ENCODE measurements at regions not wholly inside any gene's neighbourhood (a gene's known extent, or its start where the extent isn't known, plus 50 kb on each side); places are given as distances from the start of the nearest gene placed in this dataset.
"Not testable (repeated sequence)": the region's sequence is repeated elsewhere in the genome, so short reads cannot be mapped to it uniquely, and the experiment has no call there.

DNA sequence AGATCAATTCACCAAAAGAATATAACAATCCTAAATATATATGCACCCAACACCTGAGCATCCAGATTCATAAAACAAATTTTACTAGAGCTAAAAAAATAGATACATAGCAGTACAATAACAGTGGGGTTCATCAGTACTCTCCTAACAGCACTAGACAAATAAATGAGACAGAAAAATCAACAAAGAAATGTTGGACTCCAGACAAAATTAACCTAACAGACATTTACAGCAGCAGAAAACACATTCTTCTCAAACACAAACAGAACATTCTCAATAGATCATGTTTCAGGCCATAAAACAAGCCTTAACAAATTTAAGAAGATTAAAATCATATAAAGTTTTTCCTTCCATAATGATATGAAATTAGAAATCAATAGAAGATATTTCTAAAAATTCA is 124.8 kb upstream of the NECTIN3 start:
- no peak overlapping the region for H3K27ac Mint-ChIP-seq
- H3K9me3 Mint-ChIP-seq: peaks cover 57% of the 10 kb centered on the region
- H3K36me3 Mint-ChIP-seq: peaks cover 16% of the 10 kb centered on the region
- DNase-seq (ENCODE audit: low spot score in 2 of 2, unreplicated experiment in 2 of 2): no peak
- H3K4me1 Mint-ChIP-seq: no peaks in the 10 kb centered on the region
- H3K4me3 Mint-ChIP-seq: no peak overlapping the region
- TF ChIP-seq, protein P1, sequence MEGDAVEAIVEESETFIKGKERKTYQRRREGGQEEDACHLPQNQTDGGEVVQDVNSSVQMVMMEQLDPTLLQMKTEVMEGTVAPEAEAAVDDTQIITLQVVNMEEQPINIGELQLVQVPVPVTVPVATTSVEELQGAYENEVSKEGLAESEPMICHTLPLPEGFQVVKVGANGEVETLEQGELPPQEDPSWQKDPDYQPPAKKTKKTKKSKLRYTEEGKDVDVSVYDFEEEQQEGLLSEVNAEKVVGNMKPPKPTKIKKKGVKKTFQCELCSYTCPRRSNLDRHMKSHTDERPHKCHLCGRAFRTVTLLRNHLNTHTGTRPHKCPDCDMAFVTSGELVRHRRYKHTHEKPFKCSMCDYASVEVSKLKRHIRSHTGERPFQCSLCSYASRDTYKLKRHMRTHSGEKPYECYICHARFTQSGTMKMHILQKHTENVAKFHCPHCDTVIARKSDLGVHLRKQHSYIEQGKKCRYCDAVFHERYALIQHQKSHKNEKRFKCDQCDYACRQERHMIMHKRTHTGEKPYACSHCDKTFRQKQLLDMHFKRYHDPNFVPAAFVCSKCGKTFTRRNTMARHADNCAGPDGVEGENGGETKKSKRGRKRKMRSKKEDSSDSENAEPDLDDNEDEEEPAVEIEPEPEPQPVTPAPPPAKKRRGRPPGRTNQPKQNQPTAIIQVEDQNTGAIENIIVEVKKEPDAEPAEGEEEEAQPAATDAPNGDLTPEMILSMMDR (IDR thresholded peaks at IDR 0.05; ENCODE audit: unreplicated experiment): no peak
- no peaks in the 10 kb centered on the region for H3K27me3 Mint-ChIP-seq (ENCODE audit: low read depth)

DNA sequence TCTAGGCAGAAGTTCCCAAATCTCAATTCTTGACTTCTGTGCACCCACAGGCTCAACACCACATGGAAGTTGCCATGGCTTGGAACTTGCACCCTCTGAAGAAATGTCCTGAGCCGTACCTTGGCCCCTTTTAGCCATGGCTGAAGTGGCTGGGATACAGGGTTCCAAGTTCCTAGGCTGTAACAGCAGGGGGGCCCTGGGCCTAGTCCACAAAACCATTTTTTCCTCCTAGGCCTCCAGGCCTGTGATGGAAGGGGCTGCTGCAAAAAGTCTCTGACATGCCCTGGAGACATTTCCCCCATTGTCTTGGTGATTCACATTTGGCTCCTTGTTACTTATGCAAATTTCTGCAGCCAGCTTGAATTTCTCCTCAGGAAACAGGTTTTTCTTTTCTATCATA is 122.4 kb upstream of the NECTIN3 start:
- H3K27ac Mint-ChIP-seq; H3K27me3 Mint-ChIP-seq (ENCODE audit: low read depth): not testable (repeated sequence)
- H3K9me3 Mint-ChIP-seq: peaks cover 66% of the 10 kb centered on the region

DNA sequence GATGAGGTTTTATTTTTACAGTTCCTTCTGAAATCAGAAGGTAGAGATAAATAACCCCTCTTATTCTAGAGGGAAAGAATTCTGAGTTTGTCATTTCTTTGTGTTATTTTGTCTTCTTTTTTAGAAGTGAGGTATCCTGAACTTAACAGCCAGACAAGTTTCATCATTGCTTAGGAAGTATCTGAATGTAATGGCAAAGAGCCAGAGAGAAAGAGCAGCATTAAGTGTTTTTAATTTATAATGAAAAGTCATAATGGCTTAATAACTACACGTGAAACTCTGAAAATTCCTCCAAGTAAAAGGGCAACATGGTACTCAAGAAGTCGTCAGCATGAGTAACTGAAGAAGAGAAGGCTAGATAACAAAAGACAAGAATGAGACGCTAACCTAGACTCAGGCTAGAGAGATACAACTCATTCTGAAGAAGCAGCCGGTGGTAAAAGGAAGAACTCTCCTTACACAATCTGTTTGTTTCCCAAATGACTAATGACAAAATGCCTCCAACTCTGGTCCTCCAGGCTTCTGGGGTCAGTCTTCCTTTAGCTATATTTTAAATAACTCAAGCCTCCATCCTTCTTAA is 116.2 kb upstream of the NECTIN3 start:
- Mint-ChIP-seq H3K4me3 (no peak overlapping the region), H3K4me1 (no peaks in the 10 kb centered on the region), H3K27me3 (ENCODE audit: low read depth) (no peaks in the 10 kb centered on the region), H3K27ac (no peak overlapping the region), H3K9me3 (peaks cover 27% of the 10 kb centered on the region), H3K36me3 (peaks cover 4% of the 10 kb centered on the region)
- no peak for DNase-seq (ENCODE audit: low spot score in 2 of 2, unreplicated experiment in 2 of 2)
- TF ChIP-seq, protein P1 (IDR thresholded peaks at IDR 0.05; ENCODE audit: unreplicated experiment): no peak

More for the DNA sequence above, 122.4 kb upstream of the NECTIN3 start:
- H3K4me3 Mint-ChIP-seq; DNase-seq (ENCODE audit: low spot score in 2 of 2, unreplicated experiment in 2 of 2); H3K4me1 Mint-ChIP-seq: not testable (repeated sequence)
- peaks cover 20% of the 10 kb centered on the region for H3K36me3 Mint-ChIP-seq

DNA sequence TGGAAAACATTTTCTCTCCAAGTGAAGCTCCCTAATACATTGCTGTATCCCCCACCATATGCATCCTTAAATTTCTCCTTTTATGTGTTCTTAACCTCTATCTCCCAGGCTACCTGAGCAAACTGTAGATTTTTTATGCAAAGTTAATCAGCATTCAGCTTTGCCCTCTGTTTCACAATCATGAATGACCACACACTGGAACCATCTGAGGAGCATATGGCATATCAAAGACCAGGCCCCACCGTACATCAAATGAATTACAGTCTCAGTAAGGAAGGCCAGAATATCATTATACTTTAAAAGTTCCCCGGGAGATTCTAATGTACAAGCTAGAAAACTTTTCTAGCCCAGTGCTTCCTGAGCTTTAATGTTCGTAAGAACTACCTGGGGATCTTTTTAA is 115.5 kb upstream of the NECTIN3 start:
- Mint-ChIP-seq H3K27me3 (ENCODE audit: low read depth) (no peaks in the 10 kb centered on the region), H3K4me1 (no peaks in the 10 kb centered on the region), H3K36me3 (peaks cover 4% of the 10 kb centered on the region), H3K4me3 (no peak overlapping the region), H3K9me3 (peaks cover 29% of the 10 kb centered on the region), H3K27ac (no peak overlapping the region)
- TF ChIP-seq, protein P1 (IDR thresholded peaks at IDR 0.05; ENCODE audit: unreplicated experiment): no peak
- no peak for DNase-seq (ENCODE audit: low spot score in 2 of 2, unreplicated experiment in 2 of 2)

DNA sequence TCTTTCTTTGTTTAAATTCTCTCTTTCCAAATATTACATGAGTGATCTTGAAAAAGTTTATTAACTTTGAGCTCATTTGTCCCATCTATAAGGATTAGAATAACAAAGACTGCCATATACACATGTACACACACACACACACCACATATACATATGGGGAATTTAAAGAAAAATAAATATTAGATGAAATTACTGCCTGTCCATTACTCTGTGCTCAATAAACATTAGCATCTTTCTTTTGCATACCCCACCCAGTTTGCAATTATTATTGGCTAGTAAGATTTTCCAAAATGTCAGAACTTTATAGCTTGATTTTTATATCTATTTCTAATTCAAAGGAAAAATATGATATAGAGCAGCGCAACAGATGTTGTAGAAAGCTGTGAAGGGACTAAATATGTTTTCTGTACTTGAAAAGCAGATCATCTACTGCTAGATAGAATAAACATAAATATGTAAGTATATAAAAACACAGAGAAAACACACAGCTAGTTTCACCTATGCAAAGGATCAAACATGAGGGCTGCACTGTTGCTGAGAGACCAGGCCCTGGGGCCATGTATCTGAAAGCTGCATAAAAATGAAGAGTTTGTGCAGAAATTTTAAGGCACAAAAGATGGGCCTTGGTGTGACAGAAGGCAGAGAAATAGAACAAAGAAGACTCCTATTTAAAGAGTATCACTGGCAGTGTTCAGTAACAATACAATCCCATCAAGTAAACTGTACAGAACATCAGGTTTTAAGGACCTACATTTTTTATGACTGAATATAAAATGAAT is 114.2 kb upstream of the NECTIN3 start:
- Mint-ChIP-seq H3K4me1 (no peaks in the 10 kb centered on the region), H3K9me3 (peaks cover 28% of the 10 kb centered on the region), H3K4me3 (no peak overlapping the region), H3K27me3 (ENCODE audit: low read depth) (no peaks in the 10 kb centered on the region), H3K27ac (no peak overlapping the region), H3K36me3 (no peaks in the 10 kb centered on the region)
- no peak for DNase-seq (ENCODE audit: low spot score in 2 of 2, unreplicated experiment in 2 of 2)
- TF ChIP-seq, protein P1 (IDR thresholded peaks at IDR 0.05; ENCODE audit: unreplicated experiment): no peak

DNA sequence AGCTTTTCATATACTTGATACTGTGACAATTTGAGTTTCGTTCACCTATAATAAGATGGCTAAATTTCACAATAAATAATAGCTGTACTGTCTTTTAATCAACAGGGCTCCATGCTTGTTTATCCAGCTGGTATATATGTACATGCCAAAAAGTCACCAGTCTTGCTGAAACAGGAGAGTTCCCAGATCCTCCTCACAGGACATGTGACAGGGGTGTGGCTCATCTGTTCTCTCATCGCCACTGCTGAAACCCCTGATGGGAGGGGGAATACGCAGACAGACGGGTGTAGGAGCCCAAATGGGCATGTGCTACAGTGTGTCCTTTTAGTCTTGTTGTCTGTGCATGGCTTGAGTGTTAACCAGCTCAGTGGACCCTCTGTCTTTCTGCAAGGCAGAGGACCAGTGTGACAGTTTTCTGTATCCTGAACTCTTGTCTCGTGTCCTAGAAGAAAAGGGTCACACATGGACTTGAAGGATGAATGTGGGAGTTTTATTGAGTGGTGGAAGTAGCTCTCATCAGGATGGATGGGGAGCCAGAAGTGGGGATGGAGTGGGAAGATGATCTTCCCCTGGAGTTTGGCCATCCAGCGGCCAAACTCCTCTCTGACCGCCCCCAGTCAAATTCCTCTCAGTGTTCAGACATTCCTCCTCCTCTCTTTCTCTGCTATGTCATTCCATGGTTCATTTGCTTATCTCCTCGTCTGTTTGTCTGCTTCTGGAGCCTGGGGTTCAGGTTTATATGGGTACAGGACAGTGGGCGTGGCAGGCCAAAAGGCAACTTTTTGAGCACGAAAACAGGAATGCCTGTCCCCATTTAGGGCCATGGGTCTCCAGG is 113.1 kb upstream of the NECTIN3 start:
- Mint-ChIP-seq H3K9me3 (peaks cover 24% of the 10 kb centered on the region), H3K4me3 (no peak overlapping the region), H3K27me3 (ENCODE audit: low read depth) (no peaks in the 10 kb centered on the region), H3K4me1 (no peaks in the 10 kb centered on the region), H3K27ac (no peak overlapping the region), H3K36me3 (no peaks in the 10 kb centered on the region)
- TF ChIP-seq, protein P1 (IDR thresholded peaks at IDR 0.05; ENCODE audit: unreplicated experiment): no peak
- DNase-seq (ENCODE audit: low spot score in 2 of 2, unreplicated experiment in 2 of 2): no peak
